ENCODE measurements at regions not wholly inside any gene's neighbourhood (a gene's known extent, or its start where the extent isn't known, plus 50 kb on each side); places are given as distances from the start of the nearest gene placed in this dataset.

DNA sequence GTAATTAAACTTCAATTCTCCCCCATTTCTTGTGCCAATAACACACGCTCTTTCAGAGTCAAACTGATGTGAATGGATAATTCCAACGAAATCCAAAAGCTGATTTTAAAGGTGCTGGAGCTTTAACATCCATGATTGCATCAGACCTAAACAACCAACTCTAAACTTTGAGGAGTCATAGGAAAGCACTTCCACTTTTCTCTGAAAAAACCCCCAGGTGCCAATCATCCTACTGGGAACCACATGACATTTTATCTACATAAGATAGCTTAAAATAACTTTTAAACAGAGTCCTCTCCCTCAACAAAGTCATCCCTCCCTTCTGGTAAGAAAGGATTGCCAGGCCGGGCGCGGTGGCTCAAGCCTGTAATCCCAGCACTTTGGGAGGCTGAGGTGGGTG lies 167.7 kb upstream of the PDE10A start:
- H3K4me3 ChIP-seq (ENCODE audit: low read depth in 1 of 2, low read length in 2 of 2) = no peak overlapping the region
- H2AFZ ChIP-seq (ENCODE audit: low read depth, low read length) = no peak overlapping the region
- H3K9me3 ChIP-seq (ENCODE audit: insufficient read depth, low read length, severe bottlenecking) = no peaks in the 10 kb centered on the region
- no peaks in the 10 kb centered on the region for H3K27me3 ChIP-seq (ENCODE audit: insufficient read depth, low read length, poor library complexity)
- peaks cover 19% of the 10 kb centered on the region for H3K4me1 ChIP-seq (ENCODE audit: insufficient read depth, low read length)
- TF ChIP-seq, protein P1, sequence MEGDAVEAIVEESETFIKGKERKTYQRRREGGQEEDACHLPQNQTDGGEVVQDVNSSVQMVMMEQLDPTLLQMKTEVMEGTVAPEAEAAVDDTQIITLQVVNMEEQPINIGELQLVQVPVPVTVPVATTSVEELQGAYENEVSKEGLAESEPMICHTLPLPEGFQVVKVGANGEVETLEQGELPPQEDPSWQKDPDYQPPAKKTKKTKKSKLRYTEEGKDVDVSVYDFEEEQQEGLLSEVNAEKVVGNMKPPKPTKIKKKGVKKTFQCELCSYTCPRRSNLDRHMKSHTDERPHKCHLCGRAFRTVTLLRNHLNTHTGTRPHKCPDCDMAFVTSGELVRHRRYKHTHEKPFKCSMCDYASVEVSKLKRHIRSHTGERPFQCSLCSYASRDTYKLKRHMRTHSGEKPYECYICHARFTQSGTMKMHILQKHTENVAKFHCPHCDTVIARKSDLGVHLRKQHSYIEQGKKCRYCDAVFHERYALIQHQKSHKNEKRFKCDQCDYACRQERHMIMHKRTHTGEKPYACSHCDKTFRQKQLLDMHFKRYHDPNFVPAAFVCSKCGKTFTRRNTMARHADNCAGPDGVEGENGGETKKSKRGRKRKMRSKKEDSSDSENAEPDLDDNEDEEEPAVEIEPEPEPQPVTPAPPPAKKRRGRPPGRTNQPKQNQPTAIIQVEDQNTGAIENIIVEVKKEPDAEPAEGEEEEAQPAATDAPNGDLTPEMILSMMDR (IDR thresholded peaks at IDR 0.05; ENCODE audit: borderline replicate concordance, extremely low read depth, low read length, poor library complexity, severe bottlenecking) = no peak
- no peak for TF ChIP-seq EZH2 (IDR thresholded peaks at IDR 0.05; ENCODE audit: borderline replicate concordance, low read depth, low read length, severe bottlenecking)
- H3K9ac ChIP-seq (ENCODE audit: low read depth, low read length) = no peak overlapping the region
- no peak for ATAC-seq (ENCODE audit: insufficient read depth, low read depth)
- no peaks in the 10 kb centered on the region for H3K79me2 ChIP-seq (ENCODE audit: insufficient read depth, low read length)
- no peak for DNase-seq
- no peaks in the 10 kb centered on the region for H3K36me3 ChIP-seq (ENCODE audit: insufficient read depth, low read length)
- H4K20me1 ChIP-seq (ENCODE audit: insufficient read depth, low read length) = no peaks in the 10 kb centered on the region
- H3K27ac ChIP-seq (ENCODE audit: low read length) = no peak overlapping the region
- no peak overlapping the region for H3K4me2 ChIP-seq (ENCODE audit: insufficient read depth, low read length)

- Histone ChIP-seq H3K4me2 (ENCODE audit: insufficient read depth, low read length) (no peak overlapping the region), H3K27ac (ENCODE audit: low read length) (no peak overlapping the region), H3K27me3 (ENCODE audit: insufficient read depth, low read length, poor library complexity) (no peaks in the 10 kb centered on the region), H3K9ac (ENCODE audit: low read depth, low read length) (no peak overlapping the region), H3K79me2 (ENCODE audit: insufficient read depth, low read length) (no peaks in the 10 kb centered on the region), H3K9me3 (ENCODE audit: insufficient read depth, low read length, severe bottlenecking) (no peaks in the 10 kb centered on the region), H3K4me3 (ENCODE audit: low read depth in 1 of 2, low read length in 2 of 2) (no peak overlapping the region), H3K4me1 (ENCODE audit: insufficient read depth, low read length) (peaks cover 19% of the 10 kb centered on the region), H4K20me1 (ENCODE audit: insufficient read depth, low read length) (no peaks in the 10 kb centered on the region), H3K36me3 (ENCODE audit: insufficient read depth, low read length) (no peaks in the 10 kb centered on the region), H2AFZ (ENCODE audit: low read depth, low read length) (no peak overlapping the region)
- no peak for ATAC-seq (ENCODE audit: insufficient read depth, low read depth)
- no peak for DNase-seq
- no peak for TF ChIP-seq EZH2 (IDR thresholded peaks at IDR 0.05; ENCODE audit: borderline replicate concordance, low read depth, low read length, severe bottlenecking)
- TF ChIP-seq, protein P1 (IDR thresholded peaks at IDR 0.05; ENCODE audit: borderline replicate concordance, extremely low read depth, low read length, poor library complexity, severe bottlenecking) = no peak
Observed at GRCh38 chr6:165829376-165829775, 166.3 kb upstream of the PDE10A start.

- Histone ChIP-seq H4K20me1 (ENCODE audit: insufficient read depth, low read length) (no peaks in the 10 kb centered on the region), H3K27me3 (ENCODE audit: insufficient read depth, low read length, poor library complexity) (no peaks in the 10 kb centered on the region), H3K9ac (ENCODE audit: low read depth, low read length) (no peak overlapping the region), H3K4me3 (ENCODE audit: low read depth in 1 of 2, low read length in 2 of 2) (no peak overlapping the region), H3K4me2 (ENCODE audit: insufficient read depth, low read length) (no peak overlapping the region), H3K27ac (ENCODE audit: low read length) (no peak overlapping the region), H3K79me2 (ENCODE audit: insufficient read depth, low read length) (no peaks in the 10 kb centered on the region), H2AFZ (ENCODE audit: low read depth, low read length) (no peak overlapping the region), H3K9me3 (ENCODE audit: insufficient read depth, low read length, severe bottlenecking) (no peaks in the 10 kb centered on the region), H3K4me1 (ENCODE audit: insufficient read depth, low read length) (peaks cover 13% of the 10 kb centered on the region), H3K36me3 (ENCODE audit: insufficient read depth, low read length) (no peaks in the 10 kb centered on the region)
- ATAC-seq (ENCODE audit: insufficient read depth, low read depth) (no peak), DNase-seq (no peak)
- TF ChIP-seq EZH2 (IDR thresholded peaks at IDR 0.05; ENCODE audit: borderline replicate concordance, low read depth, low read length, severe bottlenecking) = no peak
- TF ChIP-seq, protein P1 (IDR thresholded peaks at IDR 0.05; ENCODE audit: borderline replicate concordance, extremely low read depth, low read length, poor library complexity, severe bottlenecking) = no peak
Observed at GRCh38 chr6:165827190-165827518, 164.1 kb upstream of the PDE10A start.

All from DND-41 (cell line).